ENCODE measurements at regions not wholly inside any gene's neighbourhood (a gene's known extent, or its start where the extent isn't known, plus 50 kb on each side); places are given as distances from the start of the nearest gene placed in this dataset.

- TF ChIP-seq RFX5 (IDR thresholded peaks at IDR 0.05) (no peak), PHF8 (IDR thresholded peaks at IDR 0.05; ENCODE audit: borderline replicate concordance, low read depth) (no peak), MYC (IDR thresholded peaks at IDR 0.05; ENCODE audit: borderline replicate concordance, low read length) (no peak), EP300 (IDR thresholded peaks at IDR 0.05) (no peak), ESRRA (IDR thresholded peaks at IDR 0.05; ENCODE audit: borderline replicate concordance, low read length) (no peak), ZC3H11A (IDR thresholded peaks at IDR 0.05) (no peak), NFE2L2 (conservative IDR thresholded peaks at IDR 0.05; ENCODE audit: low read length) (no peak), CBX2 (IDR thresholded peaks at IDR 0.05; ENCODE audit: borderline replicate concordance, low read depth) (no peak), RCOR1 (IDR thresholded peaks at IDR 0.05; ENCODE audit: low read depth, low read length) (no peak), MAX (IDR thresholded peaks at IDR 0.05) (no peak)
- TF ChIP-seq, protein P1, sequence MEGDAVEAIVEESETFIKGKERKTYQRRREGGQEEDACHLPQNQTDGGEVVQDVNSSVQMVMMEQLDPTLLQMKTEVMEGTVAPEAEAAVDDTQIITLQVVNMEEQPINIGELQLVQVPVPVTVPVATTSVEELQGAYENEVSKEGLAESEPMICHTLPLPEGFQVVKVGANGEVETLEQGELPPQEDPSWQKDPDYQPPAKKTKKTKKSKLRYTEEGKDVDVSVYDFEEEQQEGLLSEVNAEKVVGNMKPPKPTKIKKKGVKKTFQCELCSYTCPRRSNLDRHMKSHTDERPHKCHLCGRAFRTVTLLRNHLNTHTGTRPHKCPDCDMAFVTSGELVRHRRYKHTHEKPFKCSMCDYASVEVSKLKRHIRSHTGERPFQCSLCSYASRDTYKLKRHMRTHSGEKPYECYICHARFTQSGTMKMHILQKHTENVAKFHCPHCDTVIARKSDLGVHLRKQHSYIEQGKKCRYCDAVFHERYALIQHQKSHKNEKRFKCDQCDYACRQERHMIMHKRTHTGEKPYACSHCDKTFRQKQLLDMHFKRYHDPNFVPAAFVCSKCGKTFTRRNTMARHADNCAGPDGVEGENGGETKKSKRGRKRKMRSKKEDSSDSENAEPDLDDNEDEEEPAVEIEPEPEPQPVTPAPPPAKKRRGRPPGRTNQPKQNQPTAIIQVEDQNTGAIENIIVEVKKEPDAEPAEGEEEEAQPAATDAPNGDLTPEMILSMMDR (IDR thresholded peaks at IDR 0.05) = no peak
- TF ChIP-seq, protein P2, sequence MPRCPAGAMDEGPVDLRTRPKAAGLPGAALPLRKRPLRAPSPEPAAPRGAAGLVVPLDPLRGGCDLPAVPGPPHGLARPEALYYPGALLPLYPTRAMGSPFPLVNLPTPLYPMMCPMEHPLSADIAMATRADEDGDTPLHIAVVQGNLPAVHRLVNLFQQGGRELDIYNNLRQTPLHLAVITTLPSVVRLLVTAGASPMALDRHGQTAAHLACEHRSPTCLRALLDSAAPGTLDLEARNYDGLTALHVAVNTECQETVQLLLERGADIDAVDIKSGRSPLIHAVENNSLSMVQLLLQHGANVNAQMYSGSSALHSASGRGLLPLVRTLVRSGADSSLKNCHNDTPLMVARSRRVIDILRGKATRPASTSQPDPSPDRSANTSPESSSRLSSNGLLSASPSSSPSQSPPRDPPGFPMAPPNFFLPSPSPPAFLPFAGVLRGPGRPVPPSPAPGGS (IDR thresholded peaks at IDR 0.05) = no peak
These were observed 898.9 kb upstream of the SEL1L start for GRCh38 chr14:82432301-82433105.
